T-helper 2 cell treated with Interferon-gamma antibody and Interleukin-4, amounts not matched to agents 5 μg/mL and 100 μg/mL, for 36 hours (primary cell): ENCODE measurements at regions not wholly inside any gene's neighbourhood (a gene's known extent, or its start where the extent isn't known, plus 50 kb on each side); places are given as distances from the start of the nearest gene placed in this dataset.

Experiments
- DNase-seq: peaks from one replicate; pipeline ENCODE4 v3.0.0; 2021; ENCODE audit warnings: low spot score
- H3K27ac Mint-ChIP-seq: one replicate; pipeline ENCODE4 v1.8.0; 2021; ENCODE audit warnings: mild to moderate bottlenecking, mixed read lengths
- H3K27me3 Mint-ChIP-seq: one replicate; pipeline ENCODE4 v1.8.0; 2021; ENCODE audit warnings: low read depth, mixed read lengths
- H3K36me3 Mint-ChIP-seq: one replicate; pipeline ENCODE4 v1.8.0; 2021; ENCODE audit warnings: low read depth, mixed read lengths
- H3K4me1 Mint-ChIP-seq: one replicate; pipeline ENCODE4 v1.8.0; 2021; ENCODE audit warnings: low read depth, mixed read lengths
- H3K4me3 Mint-ChIP-seq: one replicate; pipeline ENCODE4 v1.8.0; 2022; ENCODE audit warnings: mild to moderate bottlenecking, moderate library complexity, mixed read lengths
- H3K9me3 Mint-ChIP-seq: one replicate; pipeline ENCODE4 v1.8.0; 2021; ENCODE audit warnings: mixed read lengths

DNA sequence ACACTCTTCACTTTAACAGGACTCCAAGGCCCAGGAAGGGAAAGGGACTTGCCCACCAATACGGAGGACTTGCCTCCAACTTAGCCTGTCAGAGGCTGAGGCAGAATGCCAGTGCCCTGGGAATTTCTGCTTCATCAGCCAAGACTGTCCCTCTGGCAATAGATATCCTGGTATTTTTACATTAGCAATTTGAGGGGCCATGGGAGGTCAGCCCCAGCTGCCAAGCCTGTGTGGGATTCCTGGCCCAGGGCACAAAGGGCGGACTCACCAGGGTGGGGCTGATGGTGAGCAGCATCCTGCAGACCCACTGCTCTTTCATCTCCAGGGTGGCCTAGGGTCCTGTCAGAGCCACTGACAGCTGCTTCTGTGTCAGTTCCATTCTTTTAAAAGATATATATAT is 78.3 kb upstream of the CIBAR2 start:
- no peak overlapping the region for H3K4me3 Mint-ChIP-seq
- H3K9me3 Mint-ChIP-seq, result no peaks in the 10 kb centered on the region
- DNase-seq, result no peak
- peaks cover 6% of the 10 kb centered on the region for H3K27me3 Mint-ChIP-seq
- H3K27ac Mint-ChIP-seq, result no peak overlapping the region
- H3K36me3 Mint-ChIP-seq, result no peaks in the 10 kb centered on the region
- no peaks in the 10 kb centered on the region for H3K4me1 Mint-ChIP-seq

DNA sequence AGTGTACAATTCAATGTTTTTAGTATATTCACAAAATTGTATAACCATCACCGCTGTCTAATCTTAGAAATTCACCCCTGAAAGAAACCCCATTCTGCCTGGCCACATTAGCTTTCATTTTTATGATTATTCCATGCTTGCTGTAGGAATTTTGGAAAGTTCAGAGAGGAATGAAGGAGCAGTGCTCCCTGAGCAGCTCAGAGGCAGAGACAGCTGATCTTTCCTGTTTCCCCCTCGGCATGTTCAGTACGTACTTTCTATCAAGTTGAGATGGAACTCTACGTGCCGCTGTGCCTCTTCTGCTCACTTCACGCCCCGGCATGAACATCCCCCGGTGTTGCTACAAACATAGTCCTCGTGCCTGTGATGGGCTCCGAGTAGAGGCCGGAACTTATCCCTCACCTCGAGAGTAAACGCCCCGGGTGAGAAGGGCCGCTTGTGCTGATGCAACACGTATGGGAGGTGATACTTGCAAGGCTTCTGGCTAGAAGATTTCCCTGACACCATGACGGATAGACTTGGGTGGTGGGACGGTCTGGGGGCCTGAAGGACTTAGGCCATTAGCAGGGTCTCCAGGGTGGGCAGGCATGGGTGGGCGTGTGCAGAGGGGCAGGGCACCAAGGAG is 79.2 kb upstream of the CIBAR2 start:
- H3K27me3 Mint-ChIP-seq, result peaks cover 6% of the 10 kb centered on the region

DNA sequence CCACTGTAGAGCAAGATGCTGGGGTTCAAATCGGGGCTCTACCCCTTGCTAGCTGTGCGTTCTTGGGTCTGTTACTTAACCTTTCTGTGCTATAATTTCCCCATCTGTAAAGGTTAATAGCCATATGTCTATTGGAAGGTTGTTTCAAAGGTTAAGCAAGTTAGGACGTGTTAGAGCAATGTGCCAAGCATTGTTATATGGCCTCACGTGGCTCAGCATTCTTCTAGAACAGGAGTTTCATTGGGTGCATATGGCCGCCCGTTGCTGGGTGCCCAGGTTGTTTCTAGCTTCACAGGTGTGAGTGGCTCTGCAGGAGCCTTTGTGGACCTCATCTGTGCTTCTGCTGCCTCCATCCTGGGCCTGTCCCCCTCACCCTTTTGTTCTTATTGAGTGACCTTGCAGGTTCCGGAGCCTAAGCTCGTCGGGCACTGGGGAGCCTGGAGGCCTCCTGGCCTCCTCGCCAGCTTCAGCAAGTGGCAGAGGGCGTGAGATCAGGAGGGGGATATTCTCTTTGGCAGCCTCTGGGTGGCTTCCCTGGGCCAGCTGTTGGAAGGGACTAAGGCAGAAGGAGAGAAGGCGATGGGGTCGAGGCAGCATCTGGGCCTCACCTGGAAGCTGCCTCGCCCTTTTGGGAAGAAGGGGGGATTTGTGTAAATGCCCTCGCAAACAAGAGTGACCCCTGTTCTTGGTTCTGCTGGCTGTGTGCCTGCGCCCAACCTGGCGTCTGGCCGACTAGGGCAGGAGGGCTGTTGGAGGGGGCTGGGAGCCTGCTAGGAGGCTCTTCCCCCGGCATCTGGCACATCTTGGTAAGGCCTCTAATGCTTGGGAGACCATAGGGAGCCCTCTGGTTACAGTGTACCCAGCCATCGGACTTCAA is 80.2 kb upstream of the CIBAR2 start:
- DNase-seq, result no peak
- no peaks in the 10 kb centered on the region for H3K9me3 Mint-ChIP-seq
- H3K4me1 Mint-ChIP-seq, result no peaks in the 10 kb centered on the region
- H3K27ac Mint-ChIP-seq, result no peak overlapping the region
- peaks cover 6% of the 10 kb centered on the region for H3K27me3 Mint-ChIP-seq
- no peak overlapping the region for H3K4me3 Mint-ChIP-seq
- H3K36me3 Mint-ChIP-seq, result no peaks in the 10 kb centered on the region

More for the DNA sequence above, 79.2 kb upstream of the CIBAR2 start:
- no peaks in the 10 kb centered on the region for H3K4me1 Mint-ChIP-seq
- no peak for DNase-seq
- no peak overlapping the region for H3K4me3 Mint-ChIP-seq
- no peaks in the 10 kb centered on the region for H3K36me3 Mint-ChIP-seq
- H3K27ac Mint-ChIP-seq, result no peak overlapping the region
- H3K9me3 Mint-ChIP-seq, result no peaks in the 10 kb centered on the region

DNA sequence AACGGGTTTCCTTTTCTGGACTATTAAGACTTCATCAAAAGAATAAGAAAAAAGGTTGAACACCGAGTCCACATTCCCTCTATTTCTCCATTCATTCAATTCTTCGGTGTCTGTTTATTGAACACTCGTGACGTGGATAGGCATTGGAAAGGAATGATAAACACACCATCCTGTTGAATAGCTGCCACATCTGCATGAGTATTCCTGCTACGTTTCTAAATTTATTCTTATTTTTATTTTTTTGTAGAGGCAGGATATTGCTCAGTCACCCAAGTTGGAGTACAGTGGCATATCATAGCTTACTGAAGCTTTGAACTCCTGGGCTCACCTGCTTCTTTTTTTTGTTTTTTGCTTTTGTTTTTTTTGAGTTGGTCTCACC is 80.8 kb upstream of the CIBAR2 start:
- H3K27ac Mint-ChIP-seq, result no peak overlapping the region
- H3K27me3 Mint-ChIP-seq, result peaks cover 6% of the 10 kb centered on the region
- no peak overlapping the region for H3K4me3 Mint-ChIP-seq
- no peaks in the 10 kb centered on the region for H3K36me3 Mint-ChIP-seq
- no peaks in the 10 kb centered on the region for H3K4me1 Mint-ChIP-seq
- no peaks in the 10 kb centered on the region for H3K9me3 Mint-ChIP-seq
- DNase-seq, result no peak

DNA sequence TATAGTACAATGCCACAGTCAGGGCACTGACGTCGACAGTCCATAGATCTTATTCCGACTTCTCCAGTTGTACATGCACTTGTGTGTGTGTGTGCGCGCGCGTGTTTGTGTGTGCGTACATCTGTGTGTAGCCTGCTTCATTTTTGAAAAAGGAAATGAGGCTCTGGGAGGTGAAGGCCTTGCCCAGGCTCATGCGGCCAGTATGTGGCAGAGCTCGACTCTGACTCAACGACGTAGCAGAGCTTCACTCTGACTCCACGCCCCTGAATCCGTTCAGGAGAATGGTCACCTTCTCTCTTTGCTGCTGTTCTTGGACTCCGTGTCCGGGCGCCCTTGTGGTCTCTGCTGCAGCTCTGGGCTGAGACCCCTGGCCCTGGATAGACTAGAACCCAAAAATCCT is 81.6 kb upstream of the CIBAR2 start:
- H3K9me3 Mint-ChIP-seq, result no peaks in the 10 kb centered on the region
- H3K27ac Mint-ChIP-seq, result no peak overlapping the region

DNA sequence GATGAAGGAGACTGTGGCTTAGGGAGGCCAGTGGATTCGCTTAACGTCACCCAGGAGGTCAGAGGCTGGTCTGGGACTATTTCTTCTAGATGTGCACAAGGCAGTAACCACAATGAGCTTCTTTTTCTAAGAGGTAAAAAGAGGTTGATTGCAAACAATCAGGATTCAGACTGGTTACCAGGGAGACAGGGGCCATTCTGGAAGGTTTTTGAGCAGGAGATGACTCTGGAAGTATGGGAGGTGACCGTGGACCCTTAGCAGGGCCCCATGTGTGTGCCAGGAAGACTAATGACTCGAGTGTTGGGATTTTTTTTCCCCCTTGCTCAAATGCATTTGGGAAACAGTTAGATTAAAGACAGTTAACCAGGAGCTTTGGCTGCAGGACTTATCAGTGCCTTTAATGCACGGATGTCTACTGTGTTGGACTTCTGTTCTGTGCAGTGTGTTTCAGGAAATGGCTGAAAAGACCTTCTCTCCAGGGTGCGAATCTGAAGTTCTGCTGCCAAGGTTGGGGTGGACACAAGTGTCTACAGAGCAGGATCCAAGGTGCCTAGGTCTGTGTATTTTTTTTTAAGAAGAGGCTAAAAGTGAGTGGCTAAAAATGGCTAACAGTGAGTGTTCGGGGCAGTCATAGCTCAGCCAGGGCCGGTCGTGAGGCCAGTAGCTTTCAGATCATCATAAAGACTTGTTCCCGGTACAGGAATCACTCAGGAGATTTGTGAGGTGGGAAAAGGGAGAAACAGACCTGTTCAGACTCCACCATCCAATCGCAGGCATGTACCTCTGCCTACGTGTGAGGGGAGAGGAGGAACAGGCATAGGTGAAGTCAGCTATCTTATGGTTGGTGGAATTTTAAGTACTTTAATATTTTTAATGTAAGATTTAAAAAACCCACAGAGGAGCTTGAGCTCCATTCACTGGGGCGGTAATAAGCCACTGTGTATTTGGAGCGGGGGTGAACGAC is 82.3 kb upstream of the CIBAR2 start:
- Mint-ChIP-seq H3K9me3 (no peaks in the 10 kb centered on the region), H3K27ac (no peak overlapping the region), H3K36me3 (no peaks in the 10 kb centered on the region), H3K27me3 (peaks cover 3% of the 10 kb centered on the region), H3K4me3 (no peak overlapping the region), H3K4me1 (no peaks in the 10 kb centered on the region)
- no peak for DNase-seq

More for the DNA sequence above, 81.6 kb upstream of the CIBAR2 start:
- no peak for DNase-seq
- Mint-ChIP-seq H3K4me3 (no peak overlapping the region), H3K36me3 (no peaks in the 10 kb centered on the region), H3K27me3 (peaks cover 5% of the 10 kb centered on the region), H3K4me1 (no peaks in the 10 kb centered on the region)

DNA sequence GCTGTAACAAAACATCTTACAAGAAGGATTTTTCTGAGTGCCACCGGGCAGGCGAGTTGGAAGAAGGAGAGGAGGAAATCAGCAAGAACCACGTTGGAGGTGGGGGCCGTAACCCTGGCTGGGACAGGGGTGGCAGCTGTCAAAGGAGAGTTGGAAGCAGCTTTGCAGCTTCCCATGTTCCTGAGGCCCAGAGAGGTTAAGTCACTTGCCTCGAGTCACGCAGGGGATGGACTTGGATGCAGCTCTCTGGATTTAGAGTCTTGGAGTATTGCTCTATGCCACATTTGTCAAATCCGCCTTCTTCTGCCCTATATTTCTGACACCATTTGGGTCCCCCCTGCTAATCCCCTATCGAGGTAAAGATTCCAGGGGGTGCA is 83.0 kb upstream of the CIBAR2 start:
- no peaks in the 10 kb centered on the region for H3K9me3 Mint-ChIP-seq
- no peaks in the 10 kb centered on the region for H3K36me3 Mint-ChIP-seq
- no peak overlapping the region for H3K4me3 Mint-ChIP-seq

DNA sequence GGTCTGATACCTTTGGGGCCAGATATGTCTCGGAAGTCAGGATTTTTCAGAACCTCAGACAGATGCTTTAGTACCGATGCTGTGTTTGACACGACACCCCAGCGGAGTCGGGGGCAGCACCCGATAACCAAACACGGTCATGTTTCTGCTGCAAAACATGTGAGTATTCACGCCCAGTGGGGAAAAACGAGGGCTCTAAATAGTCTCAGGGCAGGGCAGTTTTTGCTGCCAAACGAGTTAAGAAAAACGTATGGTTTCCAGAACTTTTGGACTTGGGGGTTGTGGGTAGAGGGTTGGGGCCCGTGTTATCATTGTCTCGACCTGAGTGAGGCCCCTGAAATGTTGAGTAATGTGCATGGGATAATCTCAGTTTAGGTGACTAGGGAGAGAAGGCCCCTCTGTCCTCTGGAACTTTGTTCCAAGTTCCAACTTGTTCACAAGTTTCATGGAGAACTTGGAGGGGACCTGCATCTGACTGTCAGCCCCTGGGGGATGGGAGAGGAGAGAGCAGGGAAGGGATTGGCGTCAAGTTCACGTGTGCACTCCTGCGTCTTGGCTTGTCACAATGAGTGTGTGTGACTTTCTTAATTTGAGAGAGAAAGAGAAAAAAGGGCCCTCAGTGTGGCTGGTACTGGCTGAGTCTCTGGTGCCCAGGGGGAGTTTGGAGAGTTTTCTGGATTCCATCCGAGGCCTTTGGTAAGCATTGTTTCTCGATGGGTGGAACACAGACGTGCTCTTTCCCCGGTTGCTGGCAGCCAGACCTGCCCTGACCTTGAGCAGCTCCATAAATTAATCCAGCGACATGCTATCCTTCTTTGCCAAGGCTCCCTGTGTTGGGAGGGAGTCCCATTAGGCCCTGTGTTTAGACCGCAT is 83.9 kb upstream of the CIBAR2 start:
- H3K4me1 Mint-ChIP-seq, result no peaks in the 10 kb centered on the region
- no peaks in the 10 kb centered on the region for H3K36me3 Mint-ChIP-seq

More for the DNA sequence above, 83.0 kb upstream of the CIBAR2 start:
- H3K4me1 Mint-ChIP-seq, result no peaks in the 10 kb centered on the region
- H3K27me3 Mint-ChIP-seq, result peaks cover 3% of the 10 kb centered on the region
- H3K27ac Mint-ChIP-seq, result no peak overlapping the region
- no peak for DNase-seq

DNA sequence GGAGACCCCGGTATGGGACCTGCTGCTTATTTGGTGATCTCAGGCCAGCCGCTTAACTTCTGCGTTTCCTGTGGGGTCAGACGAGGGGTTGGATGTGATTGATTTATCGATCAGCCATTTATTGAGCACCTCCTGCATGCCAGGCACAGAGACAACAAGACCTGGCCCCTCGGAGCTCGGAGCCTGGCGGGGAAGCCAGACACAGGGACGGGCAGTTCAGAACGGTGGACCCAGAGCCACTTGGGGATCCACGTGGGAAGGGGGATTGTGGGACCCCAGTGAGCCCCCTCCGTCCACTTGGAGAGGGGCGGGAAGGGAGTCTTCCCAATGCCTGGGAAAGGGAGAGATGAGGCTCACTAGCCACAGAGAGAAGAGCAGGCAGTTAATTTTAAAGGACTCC is 84.7 kb upstream of the CIBAR2 start:
- Mint-ChIP-seq H3K27me3 (no peaks in the 10 kb centered on the region), H3K27ac (no peak overlapping the region), H3K36me3 (no peaks in the 10 kb centered on the region), H3K4me3 (no peak overlapping the region), H3K4me1 (no peaks in the 10 kb centered on the region), H3K9me3 (no peaks in the 10 kb centered on the region)
- DNase-seq, result no peak

More for the DNA sequence above, 83.9 kb upstream of the CIBAR2 start:
- Mint-ChIP-seq H3K4me3 (no peak overlapping the region), H3K27ac (no peak overlapping the region), H3K27me3 (peaks cover 3% of the 10 kb centered on the region), H3K9me3 (no peaks in the 10 kb centered on the region)
- no peak for DNase-seq

DNA sequence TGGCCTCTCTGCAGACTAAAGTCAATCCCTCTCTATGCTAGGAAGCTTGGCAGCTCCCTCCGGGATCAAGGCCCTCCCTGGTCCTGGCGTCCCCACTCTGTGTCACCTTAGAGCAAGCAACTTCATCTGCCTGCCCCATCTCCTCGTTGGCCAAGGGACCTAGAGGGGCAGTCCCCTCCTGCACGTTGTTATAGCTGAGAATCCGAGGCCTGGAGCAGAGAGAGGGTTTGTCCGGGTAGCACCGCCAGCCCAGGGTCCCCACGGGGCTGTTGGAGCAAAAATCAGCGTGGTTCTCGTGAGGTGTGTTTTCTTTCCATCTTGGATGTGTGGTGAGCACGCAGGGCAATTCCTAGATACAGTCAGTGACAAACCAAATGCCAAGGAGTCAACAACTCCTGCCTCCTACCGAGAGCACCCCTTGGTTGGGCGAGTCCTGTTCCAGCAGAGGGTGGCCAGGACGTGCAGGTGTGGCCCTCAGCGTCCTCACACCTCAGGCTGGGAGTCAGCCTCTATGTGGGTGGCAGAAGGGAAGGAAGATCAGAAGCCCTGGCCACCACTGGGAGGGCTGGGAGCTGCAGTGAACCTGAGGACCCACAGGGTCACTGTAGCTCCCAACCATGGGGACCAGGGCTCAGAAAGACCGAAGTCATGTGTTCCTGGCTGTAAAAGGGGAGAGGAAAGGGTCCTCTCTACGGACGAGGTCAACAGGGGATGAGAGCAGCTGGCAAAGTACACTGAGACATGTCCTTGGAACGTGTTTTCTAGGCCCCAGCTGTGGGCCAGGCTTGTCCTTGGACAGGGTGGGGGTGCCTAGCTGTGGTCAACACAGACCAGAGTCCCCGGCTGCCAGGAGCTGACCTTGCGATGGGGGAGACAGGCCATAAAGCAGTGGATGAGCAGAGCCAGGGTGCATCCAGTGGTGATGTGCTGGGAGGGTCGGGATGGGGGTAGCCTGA is 85.6 kb upstream of the CIBAR2 start:
- Mint-ChIP-seq H3K4me1 (no peaks in the 10 kb centered on the region), H3K36me3 (no peaks in the 10 kb centered on the region), H3K27me3 (no peaks in the 10 kb centered on the region), H3K9me3 (no peaks in the 10 kb centered on the region), H3K4me3 (no peak overlapping the region), H3K27ac (no peak overlapping the region)
- DNase-seq, result no peak

DNA sequence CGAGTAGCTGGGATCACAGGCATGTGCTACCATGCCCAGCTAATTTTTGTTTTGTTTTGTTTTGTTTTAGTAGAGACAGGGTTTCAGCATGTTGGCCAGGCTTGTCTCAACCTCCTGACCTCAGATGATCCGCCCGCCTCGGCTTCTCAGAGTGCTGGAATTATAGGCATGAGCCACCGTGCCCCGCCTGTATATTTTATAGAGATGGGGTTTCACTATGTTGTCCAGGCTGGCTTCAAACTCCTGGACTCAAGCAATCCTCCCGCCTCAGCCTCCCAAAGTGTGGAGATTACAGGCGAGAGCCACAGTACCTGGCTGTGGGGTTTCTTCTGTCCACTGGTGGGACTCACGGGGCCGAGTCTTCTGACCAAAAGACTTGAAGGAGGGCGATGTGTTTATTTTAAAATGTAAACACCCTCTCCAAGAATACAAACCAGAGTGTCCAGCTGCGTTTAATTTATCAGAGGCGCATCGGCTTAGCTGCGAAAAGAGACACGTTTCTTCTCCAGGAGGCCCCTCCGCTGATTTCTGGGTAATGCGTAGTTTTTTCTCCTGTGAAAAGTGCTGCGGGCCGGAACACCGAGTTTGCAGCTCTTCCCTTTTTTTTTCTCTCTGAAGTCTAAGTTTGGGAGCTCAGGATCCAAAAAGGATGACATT is 86.9 kb upstream of the CIBAR2 start:
- no peaks in the 10 kb centered on the region for H3K36me3 Mint-ChIP-seq
- H3K27ac Mint-ChIP-seq, result no peak overlapping the region
- H3K27me3 Mint-ChIP-seq, result no peaks in the 10 kb centered on the region
- no peak overlapping the region for H3K4me3 Mint-ChIP-seq
- no peak for DNase-seq
- H3K9me3 Mint-ChIP-seq, result no peaks in the 10 kb centered on the region
- no peaks in the 10 kb centered on the region for H3K4me1 Mint-ChIP-seq

DNA sequence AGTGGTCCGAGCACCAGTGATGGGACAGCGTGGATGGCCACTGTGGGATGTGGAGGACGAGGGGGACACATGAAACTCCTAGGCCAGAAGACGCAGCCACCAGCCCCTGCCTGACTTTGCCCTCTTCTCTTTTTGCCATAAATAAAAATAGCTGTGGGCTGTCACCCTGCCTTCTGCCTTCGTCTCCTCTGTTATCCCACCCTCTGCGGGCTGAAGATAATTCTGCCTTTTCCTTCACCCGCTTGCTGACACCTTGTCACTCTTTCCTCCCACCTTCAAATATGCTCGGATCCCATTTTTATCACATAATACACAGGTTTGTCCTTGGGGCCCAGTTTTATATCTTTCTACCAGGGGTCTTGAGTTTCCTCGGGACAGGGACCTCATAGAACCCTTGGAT is 87.6 kb upstream of the CIBAR2 start:
- Mint-ChIP-seq H3K9me3 (no peaks in the 10 kb centered on the region), H3K27me3 (no peaks in the 10 kb centered on the region), H3K27ac (no peak overlapping the region), H3K4me1 (no peaks in the 10 kb centered on the region), H3K36me3 (no peaks in the 10 kb centered on the region), H3K4me3 (no peak overlapping the region)
- DNase-seq, result no peak
